ENCODE measurements at regions not wholly inside any gene's neighbourhood (a gene's known extent, or its start where the extent isn't known, plus 50 kb on each side); places are given as distances from the start of the nearest gene placed in this dataset.

- TF ChIP-seq CTCF (IDR thresholded peaks at IDR 0.05) (no peak), POLR2A (IDR thresholded peaks at IDR 0.05) (no peak), POLR2AphosphoS5 (IDR thresholded peaks at IDR 0.05; ENCODE audit: insufficient read depth in 1 of 2, low read depth in 1 of 2) (no peak)
Measured at GRCh38 chr1:74963120-74963519, 171.1 kb upstream of the LHX8 start.
